Osteoblast (primary cell): ENCODE measurements at regions not wholly inside any gene's neighbourhood (a gene's known extent, or its start where the extent isn't known, plus 50 kb on each side); places are given as distances from the start of the nearest gene placed in this dataset.

ENCODE experiments used
- DNase-seq: peaks from one replicate; pipeline ENCODE4 v3.0.0; 2011; ENCODE audit warnings: low spot score, mixed read lengths; ENCODE audit not compliant: insufficient read length; ENCODE audit errors: missing footprints
- H2AFZ ChIP-seq: 2 replicates; pipeline ENCODE4 v1.6.0; 2011; ENCODE audit warnings: mild to moderate bottlenecking, low read length
- H3K27ac ChIP-seq: 2 replicates; pipeline ENCODE4 v1.5.1; 2011; ENCODE audit warnings: mild to moderate bottlenecking, low read depth, low read length, moderate library complexity
- H3K27me3 ChIP-seq: 2 replicates; pipeline ENCODE4 v1.6.0; 2012; ENCODE audit warnings: mild to moderate bottlenecking, control low read depth, inconsistent platforms, low read length, moderate library complexity; ENCODE audit not compliant: insufficient read depth
- H3K36me3 ChIP-seq: 2 replicates; pipeline ENCODE4 v1.5.1; 2011; ENCODE audit warnings: mild to moderate bottlenecking, low read length, control low read depth, moderate library complexity; ENCODE audit not compliant: insufficient read depth
- H3K4me1 ChIP-seq: 2 replicates; pipeline ENCODE4 v1.5.1; 2011; ENCODE audit warnings: mild to moderate bottlenecking, low read length, control low read depth, moderate library complexity; ENCODE audit not compliant: insufficient read depth
- H3K4me2 ChIP-seq: 2 replicates; pipeline ENCODE4 v1.6.0; 2011; ENCODE audit warnings: mild to moderate bottlenecking, low read length; ENCODE audit not compliant: insufficient read depth
- H3K4me3 ChIP-seq: fragments of 200-600 bp; sonication (generic); 3 replicates; pipeline ENCODE4 v1.5.1; 2012; ENCODE audit warnings: mild to moderate bottlenecking, low read length, inconsistent platforms; ENCODE audit not compliant: insufficient read depth
- H3K79me2 ChIP-seq: 2 replicates; pipeline ENCODE4 v1.6.0; 2012; ENCODE audit warnings: mild to moderate bottlenecking, low read length, control low read depth, inconsistent platforms; ENCODE audit not compliant: insufficient read depth
- H3K9me3 ChIP-seq: 2 replicates; pipeline ENCODE4 v1.5.1; 2011; ENCODE audit warnings: low read depth, low read length, control low read depth
- H4K20me1 ChIP-seq: 2 replicates; pipeline ENCODE4 v1.6.0; 2012; ENCODE audit warnings: mild to moderate bottlenecking, low read length, control low read depth; ENCODE audit not compliant: insufficient read depth
- CTCF ChIP-seq: IDR thresholded peaks from 2 replicates; pipeline ENCODE4 v1.5.1; 2011; ENCODE audit warnings: mild to moderate bottlenecking, low read depth, low read length, moderate library complexity; ENCODE audit errors: extremely low read depth

GRCh38 chr11:129723146-129723760 lies 92.4 kb upstream of the TMEM45B start:
- no peak overlapping the region for H2AFZ ChIP-seq
- H3K4me3 ChIP-seq = no peak overlapping the region
- no peak overlapping the region for H3K27ac ChIP-seq
- no peaks in the 10 kb centered on the region for H3K4me1 ChIP-seq
- H3K9me3 ChIP-seq = no peaks in the 10 kb centered on the region
- H3K36me3 ChIP-seq = no peaks in the 10 kb centered on the region
- H3K79me2 ChIP-seq = no peaks in the 10 kb centered on the region
- H3K27me3 ChIP-seq = peaks cover 2% of the 10 kb centered on the region
- no peaks in the 10 kb centered on the region for H4K20me1 ChIP-seq
- H3K4me2 ChIP-seq = no peak overlapping the region
- no peak for TF ChIP-seq CTCF
- no peak for DNase-seq

GRCh38 chr11:129723761-129724162 lies 91.9 kb upstream of the TMEM45B start:
- Histone ChIP-seq H3K4me1 (no peaks in the 10 kb centered on the region), H4K20me1 (no peaks in the 10 kb centered on the region), H2AFZ (no peak overlapping the region), H3K27ac (no peak overlapping the region), H3K9me3 (no peaks in the 10 kb centered on the region), H3K4me2 (no peak overlapping the region), H3K36me3 (no peaks in the 10 kb centered on the region), H3K79me2 (no peaks in the 10 kb centered on the region), H3K27me3 (peaks cover 2% of the 10 kb centered on the region), H3K4me3 (no peak overlapping the region)
- no peak for TF ChIP-seq CTCF
- no peak for DNase-seq

GRCh38 chr11:129724866-129725265 lies 90.8 kb upstream of the TMEM45B start:
- Histone ChIP-seq H3K36me3 (no peaks in the 10 kb centered on the region), H2AFZ (no peak overlapping the region), H3K4me2 (no peak overlapping the region), H3K4me1 (no peaks in the 10 kb centered on the region), H3K27ac (no peak overlapping the region), H3K4me3 (no peak overlapping the region), H3K27me3 (peaks cover 2% of the 10 kb centered on the region), H3K79me2 (no peaks in the 10 kb centered on the region), H4K20me1 (no peaks in the 10 kb centered on the region), H3K9me3 (no peaks in the 10 kb centered on the region)
- TF ChIP-seq CTCF = no peak
- no peak for DNase-seq

- H3K27me3 ChIP-seq = peaks cover 2% of the 10 kb centered on the region
- no peaks in the 10 kb centered on the region for H3K4me1 ChIP-seq
- H3K79me2 ChIP-seq = no peaks in the 10 kb centered on the region
- H4K20me1 ChIP-seq = no peaks in the 10 kb centered on the region
- no peak overlapping the region for H3K27ac ChIP-seq
- no peak overlapping the region for H3K4me2 ChIP-seq
- H3K9me3 ChIP-seq = no peaks in the 10 kb centered on the region
- no peak overlapping the region for H3K4me3 ChIP-seq
- H2AFZ ChIP-seq = no peak overlapping the region
- no peaks in the 10 kb centered on the region for H3K36me3 ChIP-seq
- DNase-seq = no peak
- no peak for TF ChIP-seq CTCF
Measured at GRCh38 chr11:129726179-129726578, 89.5 kb upstream of the TMEM45B start.
